ENCODE measurements at regions not wholly inside any gene's neighbourhood (a gene's known extent, or its start where the extent isn't known, plus 50 kb on each side); places are given as distances from the start of the nearest gene placed in this dataset.

DNA sequence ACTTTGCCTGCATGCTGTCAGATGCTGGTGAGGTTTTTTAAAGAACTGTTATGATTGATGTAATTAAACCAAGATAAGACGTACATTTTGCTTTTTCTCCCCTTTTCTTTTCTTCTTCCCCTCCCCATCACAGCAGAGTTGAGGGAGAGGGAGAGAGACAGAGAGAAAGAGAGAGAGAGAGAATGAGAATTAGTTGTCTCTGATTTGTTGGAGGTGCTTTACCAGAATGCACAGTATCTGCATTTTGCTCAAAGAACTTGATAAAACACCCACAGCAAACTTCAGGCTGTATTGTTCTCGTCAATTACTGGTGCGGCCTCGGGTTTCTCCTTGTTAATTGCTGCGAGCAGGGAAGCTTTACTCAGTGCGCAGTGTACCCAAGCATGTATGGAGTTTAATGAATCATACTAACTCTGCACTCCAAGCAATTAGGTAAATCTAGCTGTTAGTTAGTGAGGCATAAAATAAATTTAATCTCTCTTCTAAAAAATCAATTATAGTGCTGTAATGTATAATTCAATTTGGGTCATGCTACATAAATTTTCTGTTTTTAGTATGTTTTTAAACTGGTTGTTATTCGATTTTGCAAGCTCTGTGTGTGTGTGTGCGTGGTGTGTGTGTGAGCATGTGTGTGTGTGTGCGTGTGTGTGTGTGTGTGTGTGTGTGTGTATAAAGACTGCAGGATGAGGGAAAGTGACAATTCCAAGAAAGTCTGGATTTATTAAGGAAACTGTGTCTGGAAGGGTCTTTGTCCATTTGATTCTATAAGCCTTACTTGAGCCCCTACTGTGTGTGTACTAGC is 273.4 kb downstream of the TLE3 start:
- CTCF ChIA-PET = no interaction called here
- BruUV-seq (replicated peaks) = no TSS peak

More for the DNA sequence above, 273.4 kb downstream of the TLE3 start:
- H4K5ac ChIP-seq (ENCODE audit: low read depth, low read length) = no peak overlapping the region
- DNase-seq = no peak
- no peak overlapping the region for H2AK9ac ChIP-seq (replicated peaks; ENCODE audit: low read depth, low read length, poor library complexity)
- no peak overlapping the region for H3K4me2 ChIP-seq (ENCODE audit: low read depth, low read length)
- H3K9me1 ChIP-seq (ENCODE audit: insufficient read depth, low read length) = peaks cover 5% of the 10 kb centered on the region; the same call in 1 of the 2 replicates
- H3K4ac ChIP-seq (ENCODE audit: low read depth, low read length) = no peak overlapping the region
- in situ Hi-C loops (cut with MboI; ENCODE audit: low sequenced_read_pairs) (no loop called here), dilution Hi-C loops (cut with HindIII; ENCODE audit: low sequenced_read_pairs, unreplicated experiment) (no loop called here), intact Hi-C loops (cut with micrococcal nuclease) (no loop called here)
- H2BK120ac ChIP-seq (ENCODE audit: low read depth, low read length) = no peak overlapping the region
- no peaks in the 10 kb centered on the region for H4K20me1 ChIP-seq (ENCODE audit: insufficient read depth, low read length)
- no peaks in the 10 kb centered on the region for H3K9me3 ChIP-seq (ENCODE audit: control insufficient read depth, insufficient read depth, low read length)
- H3K36me3 ChIP-seq (ENCODE audit: control insufficient read depth, insufficient read depth, low read length) = no peaks in the 10 kb centered on the region
- no peak overlapping the region for H2BK5ac ChIP-seq (ENCODE audit: low read depth, low read length, poor library complexity, severe bottlenecking)
- no peaks in the 10 kb centered on the region for H3K79me1 ChIP-seq (ENCODE audit: low read depth in 1 of 2, low read length in 2 of 2)
- H4K91ac ChIP-seq (ENCODE audit: insufficient read depth, low read depth, low read length) = no peak overlapping the region
- ATAC-seq (ENCODE audit: low read depth) = no peak
- 50% methylated on average over 2 of the region's 9 CpGs; no CpG with 5 or more reads in 1 of the 2 experiments for WGBS, 2 experiments (ENCODE audit: extremely low coverage in 2 of 2, insufficient read length in 1 of 2)
- H2BK15ac ChIP-seq (ENCODE audit: low read depth, low read length) = no peak overlapping the region
- H3K4me3 ChIP-seq (ENCODE audit: insufficient read depth, low read depth, low read length) = no peak overlapping the region
- H3K14ac ChIP-seq (replicated peaks; ENCODE audit: low read depth, low read length) = no peak overlapping the region
- no peak for TF ChIP-seq RCOR1 (IDR thresholded peaks at IDR 0.05; ENCODE audit: insufficient replicate concordance, low read length)
- no peak for TF ChIP-seq MAFK (IDR thresholded peaks at IDR 0.05; ENCODE audit: low read depth, low read length)
- no peak for TF ChIP-seq NFE2L2 (IDR thresholded peaks at IDR 0.05; ENCODE audit: low read depth, low read length)
- TF ChIP-seq CHD1 (IDR thresholded peaks at IDR 0.05; ENCODE audit: low read depth, low read length) = no peak
- TF ChIP-seq, protein P1, sequence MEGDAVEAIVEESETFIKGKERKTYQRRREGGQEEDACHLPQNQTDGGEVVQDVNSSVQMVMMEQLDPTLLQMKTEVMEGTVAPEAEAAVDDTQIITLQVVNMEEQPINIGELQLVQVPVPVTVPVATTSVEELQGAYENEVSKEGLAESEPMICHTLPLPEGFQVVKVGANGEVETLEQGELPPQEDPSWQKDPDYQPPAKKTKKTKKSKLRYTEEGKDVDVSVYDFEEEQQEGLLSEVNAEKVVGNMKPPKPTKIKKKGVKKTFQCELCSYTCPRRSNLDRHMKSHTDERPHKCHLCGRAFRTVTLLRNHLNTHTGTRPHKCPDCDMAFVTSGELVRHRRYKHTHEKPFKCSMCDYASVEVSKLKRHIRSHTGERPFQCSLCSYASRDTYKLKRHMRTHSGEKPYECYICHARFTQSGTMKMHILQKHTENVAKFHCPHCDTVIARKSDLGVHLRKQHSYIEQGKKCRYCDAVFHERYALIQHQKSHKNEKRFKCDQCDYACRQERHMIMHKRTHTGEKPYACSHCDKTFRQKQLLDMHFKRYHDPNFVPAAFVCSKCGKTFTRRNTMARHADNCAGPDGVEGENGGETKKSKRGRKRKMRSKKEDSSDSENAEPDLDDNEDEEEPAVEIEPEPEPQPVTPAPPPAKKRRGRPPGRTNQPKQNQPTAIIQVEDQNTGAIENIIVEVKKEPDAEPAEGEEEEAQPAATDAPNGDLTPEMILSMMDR (conservative IDR thresholded peaks at IDR 0.05; ENCODE audit: low read depth, low read length) = no peak
- TF ChIP-seq SMC3 (IDR thresholded peaks at IDR 0.05; ENCODE audit: low read depth, low read length) = no peak
- TF ChIP-seq CEBPB (IDR thresholded peaks at IDR 0.05; ENCODE audit: low read depth, low read length) = no peak
- no peak for TF ChIP-seq RAD21 (IDR thresholded peaks at IDR 0.05; ENCODE audit: low read length)
- no peak for TF ChIP-seq POLR2A (IDR thresholded peaks at IDR 0.05; ENCODE audit: low read depth, low read length)
- TF ChIP-seq RFX5 (IDR thresholded peaks at IDR 0.05; ENCODE audit: low read depth, low read length) = no peak
- no peak for TF ChIP-seq MAZ (IDR thresholded peaks at IDR 0.05; ENCODE audit: borderline replicate concordance, low read depth, low read length)
- TF ChIP-seq BHLHE40 (IDR thresholded peaks at IDR 0.05; ENCODE audit: low read depth, low read length) = no peak
- no peak for TF ChIP-seq FOS (IDR thresholded peaks at IDR 0.05; ENCODE audit: low read depth, low read length)
- TF ChIP-seq, protein P2, sequence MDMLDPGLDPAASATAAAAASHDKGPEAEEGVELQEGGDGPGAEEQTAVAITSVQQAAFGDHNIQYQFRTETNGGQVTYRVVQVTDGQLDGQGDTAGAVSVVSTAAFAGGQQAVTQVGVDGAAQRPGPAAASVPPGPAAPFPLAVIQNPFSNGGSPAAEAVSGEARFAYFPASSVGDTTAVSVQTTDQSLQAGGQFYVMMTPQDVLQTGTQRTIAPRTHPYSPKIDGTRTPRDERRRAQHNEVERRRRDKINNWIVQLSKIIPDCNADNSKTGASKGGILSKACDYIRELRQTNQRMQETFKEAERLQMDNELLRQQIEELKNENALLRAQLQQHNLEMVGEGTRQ (IDR thresholded peaks at IDR 0.05; ENCODE audit: low read depth, low read length) = no peak
- no peak for TF ChIP-seq MXI1 (IDR thresholded peaks at IDR 0.05; ENCODE audit: borderline replicate concordance, low read depth, low read length)
- TF ChIP-seq, protein P3, sequence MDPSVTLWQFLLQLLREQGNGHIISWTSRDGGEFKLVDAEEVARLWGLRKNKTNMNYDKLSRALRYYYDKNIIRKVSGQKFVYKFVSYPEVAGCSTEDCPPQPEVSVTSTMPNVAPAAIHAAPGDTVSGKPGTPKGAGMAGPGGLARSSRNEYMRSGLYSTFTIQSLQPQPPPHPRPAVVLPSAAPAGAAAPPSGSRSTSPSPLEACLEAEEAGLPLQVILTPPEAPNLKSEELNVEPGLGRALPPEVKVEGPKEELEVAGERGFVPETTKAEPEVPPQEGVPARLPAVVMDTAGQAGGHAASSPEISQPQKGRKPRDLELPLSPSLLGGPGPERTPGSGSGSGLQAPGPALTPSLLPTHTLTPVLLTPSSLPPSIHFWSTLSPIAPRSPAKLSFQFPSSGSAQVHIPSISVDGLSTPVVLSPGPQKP (IDR thresholded peaks at IDR 0.05; ENCODE audit: borderline replicate concordance, low read depth, low read length) = no peak
- H3K56ac ChIP-seq (ENCODE audit: extremely low read depth, insufficient read depth, low read length) = no peak overlapping the region
- POLR2A ChIA-PET (ENCODE audit: unreplicated experiment) = no interaction called here
- H2AK5ac ChIP-seq (ENCODE audit: low read depth, low read length) = no peak overlapping the region
- H4K8ac ChIP-seq (ENCODE audit: low read depth in 2 of 2, low read length in 2 of 2) = no peak overlapping the region
- H3K18ac ChIP-seq (ENCODE audit: low read depth, low read length) = no peak overlapping the region
- H3K23ac ChIP-seq (ENCODE audit: low read depth, low read length) = no peak overlapping the region
- no peak overlapping the region for H2AFZ ChIP-seq (replicated peaks; ENCODE audit: low read length, poor library complexity)
- no peak overlapping the region for H3K27ac ChIP-seq (ENCODE audit: insufficient read depth, low read length)
- H3K27me3 ChIP-seq (ENCODE audit: control insufficient read depth, insufficient read depth, low read length) = peaks cover 21% of the 10 kb centered on the region
- peaks cover 10% of the 10 kb centered on the region for H3K4me1 ChIP-seq (ENCODE audit: control insufficient read depth, insufficient read depth, low read length)
- no peak overlapping the region for H2BK20ac ChIP-seq (ENCODE audit: low read depth, low read length)
- H3K9ac ChIP-seq (ENCODE audit: low read depth, low read length) = no peak overlapping the region
